ENCODE measurements at regions not wholly inside any gene's neighbourhood (a gene's known extent, or its start where the extent isn't known, plus 50 kb on each side); places are given as distances from the start of the nearest gene placed in this dataset.

- Histone ChIP-seq H3K4me1 (ENCODE audit: control insufficient read depth in 1 of 2, insufficient read depth in 2 of 2, low read length in 2 of 2) (peaks cover 0 to under 1% of the 10 kb centered on the region in 2 donors), H3K9ac (ENCODE audit: insufficient read depth, low read length, poor library complexity, severe bottlenecking) (no peak overlapping the region), H3K79me2 (ENCODE audit: insufficient read depth, low read length) (no peaks in the 10 kb centered on the region), H2AFZ (ENCODE audit: insufficient read depth, low read depth, low read length, poor library complexity, severe bottlenecking) (no peak overlapping the region), H3K36me3 (replicated peaks in 1 of 2; ENCODE audit: control insufficient read depth in 1 of 2, insufficient read depth in 2 of 2, low read length in 2 of 2) (no peaks in the 10 kb centered on the region), H3K4me2 (replicated peaks; ENCODE audit: extremely low read depth, low read length, poor library complexity, severe bottlenecking) (no peak overlapping the region), H3K27me3 (ENCODE audit: control insufficient read depth in 2 of 2, insufficient read depth in 2 of 2, low read length in 2 of 2) (no peaks in the 10 kb centered on the region), H3K9me3 (replicated peaks in 1 of 2; ENCODE audit: control insufficient read depth in 1 of 2, insufficient read depth in 1 of 2, low read length in 2 of 2) (no peaks in the 10 kb centered on the region), H3K4me3 (replicated peaks in 1 of 3; ENCODE audit: low read depth in 2 of 3, low read length in 3 of 3) (no peak overlapping the region), H3K27ac (ENCODE audit: low read depth in 1 of 2, low read length in 2 of 2) (no peak overlapping the region), H4K20me1 (ENCODE audit: insufficient read depth, low read length) (no peaks in the 10 kb centered on the region)
- peaks cover 0 to 2% (median 0%) of the 10 kb centered on the region in 7 donors for H3K9me3 Mint-ChIP-seq
- H3K4me1 Mint-ChIP-seq: peaks cover 3% of the 10 kb centered on the region
- TF ChIP-seq CTCF (IDR thresholded peaks at IDR 0.05): no peak
- H3K27me3 Mint-ChIP-seq (ENCODE audit: low read depth in 3 of 3): peaks cover 1 to 11% (median 10%) of the 10 kb centered on the region in 3 donors
- H3K27ac Mint-ChIP-seq: no peak overlapping the region
- 90% methylated on average over 7 of the region's 16 CpGs for WGBS (ENCODE audit: insufficient coverage)
- H3K36me3 Mint-ChIP-seq: no peaks in the 10 kb centered on the region
- H3K4me3 Mint-ChIP-seq: no peak overlapping the region
- intact Hi-C loops (cut with micrococcal nuclease): no loop called here
- no peak for DNase-seq
Observed at GRCh38 chr6:167485186-167485978, 160.5 kb downstream of the TTLL2 start.

- Mint-ChIP-seq H3K4me3 (no peak overlapping the region), H3K27ac (no peak overlapping the region), H3K36me3 (no peaks in the 10 kb centered on the region), H3K27me3 (ENCODE audit: low read depth in 3 of 3) (peaks cover 5 to 13% (median 12%) of the 10 kb centered on the region in 3 donors), H3K4me1 (no peaks in the 10 kb centered on the region), H3K9me3 (peaks cover 0 to 2% (median 0%) of the 10 kb centered on the region in 7 donors)
- Histone ChIP-seq H4K20me1 (ENCODE audit: insufficient read depth, low read length) (no peaks in the 10 kb centered on the region), H2AFZ (ENCODE audit: insufficient read depth, low read depth, low read length, poor library complexity, severe bottlenecking) (no peak overlapping the region), H3K4me1 (ENCODE audit: control insufficient read depth in 1 of 2, insufficient read depth in 2 of 2, low read length in 2 of 2) (no peaks in the 10 kb centered on the region), H3K36me3 (replicated peaks in 1 of 2; ENCODE audit: control insufficient read depth in 1 of 2, insufficient read depth in 2 of 2, low read length in 2 of 2) (no peaks in the 10 kb centered on the region), H3K4me3 (replicated peaks in 1 of 3; ENCODE audit: low read depth in 2 of 3, low read length in 3 of 3) (no peak overlapping the region), H3K27me3 (ENCODE audit: control insufficient read depth in 2 of 2, insufficient read depth in 2 of 2, low read length in 2 of 2) (no peaks in the 10 kb centered on the region), H3K27ac (ENCODE audit: low read depth in 1 of 2, low read length in 2 of 2) (no peak overlapping the region), H3K9ac (ENCODE audit: insufficient read depth, low read length, poor library complexity, severe bottlenecking) (no peak overlapping the region), H3K9me3 (replicated peaks in 1 of 2; ENCODE audit: control insufficient read depth in 1 of 2, insufficient read depth in 1 of 2, low read length in 2 of 2) (no peaks in the 10 kb centered on the region), H3K79me2 (ENCODE audit: insufficient read depth, low read length) (no peaks in the 10 kb centered on the region), H3K4me2 (replicated peaks; ENCODE audit: extremely low read depth, low read length, poor library complexity, severe bottlenecking) (no peak overlapping the region)
- intact Hi-C loops (cut with micrococcal nuclease): no loop called here
- no peak for DNase-seq
- no peak for TF ChIP-seq CTCF (IDR thresholded peaks at IDR 0.05)
- 86% methylated on average over 11 of the region's 18 CpGs for WGBS (ENCODE audit: insufficient coverage)
Observed at GRCh38 chr6:167487749-167488664, 163.1 kb downstream of the TTLL2 start.

Measured in CD14-positive monocyte (primary cell).